ENCODE measurements at regions not wholly inside any gene's neighbourhood (a gene's known extent, or its start where the extent isn't known, plus 50 kb on each side); places are given as distances from the start of the nearest gene placed in this dataset.

GRCh38 chr7:33819658-33820057, 85.7 kb upstream of the BMPER start:
- DNase-seq, result no peak
- H3K4me3 ChIP-seq, result no peak overlapping the region
- TF ChIP-seq EP300 (IDR thresholded peaks at IDR 0.05) (no peak), CTCF (IDR thresholded peaks at IDR 0.05) (no peak), POLR2A (IDR thresholded peaks at IDR 0.05) (no peak), POLR2AphosphoS5 (IDR thresholded peaks at IDR 0.05) (no peak)
- intact Hi-C loops (cut with DNase I; ENCODE audit: low total_unique reads), result no loop called here
- no peaks in the 10 kb centered on the region for H3K36me3 ChIP-seq
- H3K27me3 ChIP-seq, result no peaks in the 10 kb centered on the region
- peaks cover 0 to 6% (median 1%) of the 10 kb centered on the region in 4 donors for H3K4me1 ChIP-seq
- peaks cover 0 to 5% (median 0%) of the 10 kb centered on the region in 4 donors for H3K9me3 ChIP-seq
- H3K27ac ChIP-seq, result no peak overlapping the region

- Histone ChIP-seq H3K36me3 (no peaks in the 10 kb centered on the region), H3K27me3 (no peaks in the 10 kb centered on the region), H3K27ac (no peak overlapping the region), H3K4me1 (peaks cover 0 to 7% (median 7%) of the 10 kb centered on the region in 4 donors), H3K4me3 (no peak overlapping the region), H3K9me3 (peaks cover 0 to 5% (median 0%) of the 10 kb centered on the region in 4 donors)
- intact Hi-C loops (cut with DNase I; ENCODE audit: low total_unique reads), result no loop called here
- no peak for DNase-seq
- no peak for TF ChIP-seq POLR2AphosphoS5 (IDR thresholded peaks at IDR 0.05)
- TF ChIP-seq POLR2A (IDR thresholded peaks at IDR 0.05), result no peak
- TF ChIP-seq CTCF (IDR thresholded peaks at IDR 0.05), result no peak
- no peak for TF ChIP-seq EP300 (IDR thresholded peaks at IDR 0.05)
- 55 to 72% (median 58%) methylated on average over 2 of the region's 2 CpGs for WGBS, 5 donors
Measured at GRCh38 chr7:33820206-33820605, 85.1 kb upstream of the BMPER start.

GRCh38 chr7:33821970-33822369, 83.4 kb upstream of the BMPER start:
- peaks cover 0 to 14% (median 12%) of the 10 kb centered on the region in 4 donors for H3K4me1 ChIP-seq
- TF ChIP-seq POLR2AphosphoS5 (IDR thresholded peaks at IDR 0.05) (no peak), EP300 (IDR thresholded peaks at IDR 0.05) (no peak), CTCF (IDR thresholded peaks at IDR 0.05) (no peak)
- no peak overlapping the region for H3K27ac ChIP-seq
- no peak overlapping the region for H3K4me3 ChIP-seq
- intact Hi-C loops (cut with DNase I; ENCODE audit: low total_unique reads), result no loop called here
- 91 to 97% (median 92%) methylated on average over 2 of the region's 2 CpGs for WGBS, 5 donors
- H3K27me3 ChIP-seq, result no peaks in the 10 kb centered on the region
- H3K36me3 ChIP-seq, result no peaks in the 10 kb centered on the region
- H3K9me3 ChIP-seq, result peaks cover 0 to 5% (median 0%) of the 10 kb centered on the region in 4 donors
- no peak for DNase-seq

GRCh38 chr7:33823913-33824312, 81.4 kb upstream of the BMPER start:
- Histone ChIP-seq H3K4me3 (no peak overlapping the region), H3K27me3 (no peaks in the 10 kb centered on the region), H3K27ac (no peak overlapping the region), H3K4me1 (peaks cover 0 to 14% (median 12%) of the 10 kb centered on the region in 4 donors), H3K36me3 (no peaks in the 10 kb centered on the region), H3K9me3 (peaks cover 0 to 5% (median 0%) of the 10 kb centered on the region in 4 donors)
- DNase-seq, result no peak
- no peak for TF ChIP-seq CTCF (IDR thresholded peaks at IDR 0.05)
- no peak for TF ChIP-seq POLR2AphosphoS5 (IDR thresholded peaks at IDR 0.05)
- no peak for TF ChIP-seq EP300 (IDR thresholded peaks at IDR 0.05)
- no peak for TF ChIP-seq POLR2A (IDR thresholded peaks at IDR 0.05)
- 86 to 98% (median 94%) methylated on average over 5 of the region's 5 CpGs for WGBS, 5 donors
- intact Hi-C loops (cut with DNase I; ENCODE audit: low total_unique reads), result no loop called here

Data from stomach (tissue), 8 donors.